Neutrophil (primary cell): ENCODE measurements at regions not wholly inside any gene's neighbourhood (a gene's known extent, or its start where the extent isn't known, plus 50 kb on each side); places are given as distances from the start of the nearest gene placed in this dataset.

ENCODE experiments used
- H3K27ac ChIP-seq: fragments of 200-600 bp; sonication (generic); 2 replicates; pipeline ENCODE4 v1.5.1; 2016; ENCODE audit warnings: mild to moderate bottlenecking, moderate library complexity
- H3K27me3 ChIP-seq: fragments of 200-600 bp; sonication (generic); 2 replicates; pipeline ENCODE4 v1.6.0; 2016; ENCODE audit warnings: mild to moderate bottlenecking
- H3K36me3 ChIP-seq: fragments of 200-600 bp; sonication (generic); 2 replicates; pipeline ENCODE4 v1.5.1; 2017
- H3K4me1 ChIP-seq, 2 experiments: fragments of 200-600 bp in 1 of 2; sonication (generic) in 1 of 2; 1 replicate in 1 of 2; 2 replicates in 1 of 2; pipeline versions ENCODE4 v1.5.1 to v1.6.1; 2013 to 2016; ENCODE audit warnings: low read depth in 1 of 2, low read length in 1 of 2, mild to moderate bottlenecking in 1 of 2, moderate library complexity in 1 of 2; ENCODE audit not compliant: control insufficient read depth in 1 of 2, insufficient read depth in 1 of 2
- H3K4me3 ChIP-seq, 2 experiments: fragments of 200-600 bp in 1 of 2; sonication (generic) in 1 of 2; 1 replicate in 1 of 2; 2 replicates in 1 of 2; pipeline ENCODE4 v1.5.1; 2013 to 2016; ENCODE audit warnings: low read depth in 1 of 2, low read length in 1 of 2, mild to moderate bottlenecking in 1 of 2, moderate library complexity in 1 of 2
- H3K9me3 ChIP-seq: fragments of 200-600 bp; sonication (generic); 2 replicates; pipeline ENCODE4 v1.5.1; 2016
- CTCF ChIP-seq: fragments of 200-600 bp; sonication (generic); IDR thresholded peaks from 2 replicates; pipeline ENCODE4 v1.5.1; 2016; ENCODE audit warnings: antibody characterized with exemption

GRCh38 chr10:123507298-123507697, 158.9 kb upstream of the GPR26 start:
- Histone ChIP-seq H3K4me1 (no peaks in the 10 kb centered on the region), H3K9me3 (no peaks in the 10 kb centered on the region), H3K36me3 (no peaks in the 10 kb centered on the region), H3K27ac (no peak overlapping the region), H3K4me3 (no peak overlapping the region), H3K27me3 (peaks cover 28% of the 10 kb centered on the region)
- TF ChIP-seq CTCF = no peak

GRCh38 chr10:123509338-123509737, 156.8 kb upstream of the GPR26 start:
- Histone ChIP-seq H3K9me3 (no peaks in the 10 kb centered on the region), H3K27ac (no peak overlapping the region), H3K4me3 (no peak overlapping the region), H3K36me3 (no peaks in the 10 kb centered on the region), H3K27me3 (peaks cover 48% of the 10 kb centered on the region), H3K4me1 (no peaks in the 10 kb centered on the region)
- no peak for TF ChIP-seq CTCF

GRCh38 chr10:123512901-123513775, 153.0 kb upstream of the GPR26 start:
- Histone ChIP-seq H3K27me3 (peaks cover 56% of the 10 kb centered on the region), H3K27ac (no peak overlapping the region), H3K9me3 (no peaks in the 10 kb centered on the region), H3K36me3 (no peaks in the 10 kb centered on the region), H3K4me1 (no peaks in the 10 kb centered on the region), H3K4me3 (no peak overlapping the region)
- no peak for TF ChIP-seq CTCF

GRCh38 chr10:123513870-123514269, 152.3 kb upstream of the GPR26 start:
- Histone ChIP-seq H3K36me3 (no peaks in the 10 kb centered on the region), H3K27me3 (peaks cover 53% of the 10 kb centered on the region), H3K4me1 (no peaks in the 10 kb centered on the region), H3K27ac (no peak overlapping the region), H3K9me3 (no peaks in the 10 kb centered on the region), H3K4me3 (no peak overlapping the region)
- no peak for TF ChIP-seq CTCF

GRCh38 chr10:123514996-123515395, 151.2 kb upstream of the GPR26 start:
- H3K36me3 ChIP-seq = no peaks in the 10 kb centered on the region
- H3K27ac ChIP-seq = no peak overlapping the region
- H3K4me1 ChIP-seq = no peaks in the 10 kb centered on the region
- no peaks in the 10 kb centered on the region for H3K9me3 ChIP-seq
- no peak overlapping the region for H3K4me3 ChIP-seq
- no peak for TF ChIP-seq CTCF
- H3K27me3 ChIP-seq = peaks cover 53% of the 10 kb centered on the region
